H1 (cell line): ENCODE measurements at regions not wholly inside any gene's neighbourhood (a gene's known extent, or its start where the extent isn't known, plus 50 kb on each side); places are given as distances from the start of the nearest gene placed in this dataset.
A peak's percentile ranks its signal among the peaks of the same experiment; 100 is the strongest.

ENCODE experiments used
- CTCF ChIA-PET: fragments of 300-600 bp; sonication (Branson Sonifier 250); formaldehyde crosslinking; loops from one replicate; lab custom pipeline; 2021; ENCODE audit not compliant: partially characterized antibody; lab: Charles Lee
- POLR2A ChIA-PET: fragments of 300-600 bp; sonication (Branson Sonifier 250); formaldehyde crosslinking; loops from one replicate; lab custom pipeline; 2021; ENCODE audit warnings: inconsistent platforms; ENCODE audit not compliant: partially characterized antibody; lab: Charles Lee
- DNase-seq, 2 experiments: peaks; one replicate each; pipeline versions ENCODE4 v3.0.0 to v3.0.0-alpha.2; 2010 to 2022; ENCODE audit warnings: low spot score in 2 of 2, low read depth in 1 of 2, mixed read lengths in 1 of 2
- FAIRE-seq: peaks from 2 replicates; lab custom pipeline; 2011; peaks lifted over from hg19 to GRCh38; lab: Jason Lieb, UNC
- H2AFZ ChIP-seq: 2 replicates; pipeline ENCODE4 v1.8.1; 2012; ENCODE audit warnings: low read length, inconsistent platforms
- H2AK5ac ChIP-seq: 2 replicates; pipeline ENCODE4 v1.6.1; 2013; ENCODE audit warnings: low read depth, low read length
- H2BK120ac ChIP-seq: replicated peaks from 2 replicates; pipeline ENCODE3; 2013; ENCODE audit warnings: low read depth, low read length, inconsistent platforms
- H2BK12ac ChIP-seq: 2 replicates; pipeline ENCODE4 v1.6.1; 2013; ENCODE audit warnings: low read depth, low read length
- H2BK15ac ChIP-seq: 2 replicates; pipeline ENCODE4 v1.6.1; 2013; ENCODE audit warnings: low read length
- H2BK20ac ChIP-seq: 2 replicates; pipeline ENCODE4 v1.6.1; 2013; ENCODE audit warnings: low read length
- H2BK5ac ChIP-seq: 2 replicates; pipeline ENCODE4 v1.6.1; 2013; ENCODE audit warnings: low read depth, low read length
- H3K14ac ChIP-seq: 2 replicates; pipeline ENCODE4 v1.6.1; 2013; ENCODE audit warnings: inconsistent platforms; ENCODE audit not compliant: insufficient read length
- H3K18ac ChIP-seq: 2 replicates; pipeline ENCODE4 v1.6.1; 2013; ENCODE audit warnings: low read length; ENCODE audit errors: extremely low read depth
- H3K23ac ChIP-seq: 2 replicates; pipeline ENCODE4 v1.6.1; 2013; ENCODE audit warnings: inconsistent platforms; ENCODE audit not compliant: insufficient read length
- H3K23me2 ChIP-seq: 2 replicates; pipeline ENCODE4 v1.6.1; 2013; ENCODE audit warnings: low read depth, low read length
- H3K27ac ChIP-seq: 2 replicates; pipeline ENCODE4 v1.6.1; 2011; ENCODE audit warnings: low read depth, low read length, inconsistent platforms
- H3K27me3 ChIP-seq, 4 experiments: replicated peaks in 1 of 4; 1 replicate in 1 of 4; 2 replicates in 3 of 4; pipeline versions ENCODE4 v1.6.1 to v1.8.1; 2011 to 2013; ENCODE audit warnings: low read length in 3 of 4, mild to moderate bottlenecking in 3 of 4, inconsistent platforms in 2 of 4, mixed read lengths in 2 of 4, moderate library complexity in 1 of 4; ENCODE audit not compliant: control insufficient read depth in 3 of 4, insufficient read depth in 3 of 4; ENCODE audit errors: extremely low read depth in 1 of 4
- H3K36me3 ChIP-seq, 4 experiments: 2 replicates each; pipeline versions ENCODE4 v1.6.1 to v1.8.1; 2011 to 2013; ENCODE audit warnings: mild to moderate bottlenecking in 4 of 4, low read length in 3 of 4, moderate library complexity in 2 of 4, control low read depth in 1 of 4, inconsistent platforms in 1 of 4; ENCODE audit not compliant: insufficient read depth in 4 of 4, control insufficient read depth in 2 of 4
- H3K4ac ChIP-seq: replicated peaks from 2 replicates; pipeline ENCODE3; 2013; ENCODE audit warnings: low read length, low read depth, mixed read lengths, inconsistent platforms; ENCODE audit not compliant: insufficient read length
- H3K4me1 ChIP-seq, 4 experiments: replicated peaks in 1 of 4; 1 replicate in 1 of 4; 2 replicates in 3 of 4; pipeline versions ENCODE4 v1.6.1 to v1.8.1; 2011 to 2013; ENCODE audit warnings: low read length in 3 of 4, inconsistent platforms in 2 of 4, mixed read lengths in 1 of 4; ENCODE audit not compliant: insufficient read depth in 4 of 4, control insufficient read depth in 3 of 4
- H3K4me2 ChIP-seq, 2 experiments: 2 replicates each; pipeline versions ENCODE4 v1.6.1 to v1.8.1; 2011 to 2013; ENCODE audit warnings: low read depth in 2 of 2, low read length in 2 of 2, control low read depth in 1 of 2, inconsistent platforms in 1 of 2, mild to moderate bottlenecking in 1 of 2; ENCODE audit not compliant: insufficient read depth in 1 of 2
- H3K4me3 ChIP-seq, 4 experiments: fragments of 200-600, 300-600 bp in 1 of 4; sonication (generic), shearing (Covaris generic), sonication (Bioruptor Twin) in 1 of 4; 2 replicates each; pipeline versions ENCODE4 v1.5.1 to v1.8.1; 2011 to 2016; ENCODE audit warnings: low read length in 4 of 4, low read depth in 3 of 4, control low read depth in 2 of 4, inconsistent platforms in 2 of 4, mild to moderate bottlenecking in 2 of 4, mixed read lengths in 1 of 4, moderate library complexity in 1 of 4; ENCODE audit not compliant: insufficient read depth in 2 of 4; ENCODE audit errors: extremely low read depth in 1 of 4
- H3K56ac ChIP-seq: replicated peaks from 2 replicates; pipeline ENCODE3; 2013; ENCODE audit warnings: low read depth, mild to moderate bottlenecking, mixed read lengths, low read length, inconsistent platforms; ENCODE audit not compliant: insufficient read length
- H3K79me1 ChIP-seq: 2 replicates; pipeline ENCODE4 v1.6.1; 2013; ENCODE audit warnings: low read depth, low read length, control low read depth
- H3K79me2 ChIP-seq, 2 experiments: 2 replicates each; pipeline versions ENCODE4 v1.6.1 to v1.8.1; 2012 to 2013; ENCODE audit warnings: low read length in 2 of 2, mild to moderate bottlenecking in 2 of 2, inconsistent platforms in 1 of 2; ENCODE audit not compliant: insufficient read depth in 2 of 2, control insufficient read depth in 1 of 2
- H3K9ac ChIP-seq, 4 experiments: replicated peaks in 1 of 4; 1 replicate in 1 of 4; 2 replicates in 3 of 4; pipeline versions ENCODE4 v1.6.1 to v1.8.1; 2011 to 2013; ENCODE audit warnings: low read depth in 3 of 4, low read length in 3 of 4, control low read depth in 2 of 4, mild to moderate bottlenecking in 2 of 4, moderate library complexity in 2 of 4, inconsistent platforms in 1 of 4; ENCODE audit errors: extremely low read depth in 1 of 4
- H3K9me3 ChIP-seq, 2 experiments: 2 replicates each; pipeline versions ENCODE4 v1.6.1 to v1.8.1; 2012 to 2013; ENCODE audit warnings: mild to moderate bottlenecking in 2 of 2, moderate library complexity in 2 of 2, control low read depth in 1 of 2, inconsistent platforms in 1 of 2, low read depth in 1 of 2, low read length in 1 of 2, mixed read lengths in 1 of 2; ENCODE audit not compliant: insufficient read depth in 2 of 2
- H4K20me1 ChIP-seq, 2 experiments: replicated peaks in 1 of 2; 2 replicates each; pipeline versions ENCODE3 to v1.8.1; 2011 to 2013; ENCODE audit warnings: inconsistent platforms in 2 of 2, low read length in 2 of 2, mild to moderate bottlenecking in 1 of 2; ENCODE audit not compliant: insufficient read depth in 2 of 2, control insufficient read depth in 1 of 2
- H4K5ac ChIP-seq: 2 replicates; pipeline ENCODE4 v1.6.1; 2013; ENCODE audit warnings: low read length, low read depth, mixed read lengths, inconsistent platforms; ENCODE audit not compliant: insufficient read length
- H4K8ac ChIP-seq: 2 replicates; pipeline ENCODE4 v1.8.0; 2013; ENCODE audit warnings: mild to moderate bottlenecking, moderate library complexity, low read length, inconsistent platforms; ENCODE audit not compliant: insufficient read depth; ENCODE audit errors: extremely low read depth
- H4K91ac ChIP-seq: replicated peaks from 2 replicates; pipeline ENCODE3; 2013; ENCODE audit warnings: low read length, mixed read lengths, inconsistent platforms; ENCODE audit not compliant: insufficient read length
- ASH2L ChIP-seq: fragments of 200-600, 300-600 bp; sonication (generic); IDR thresholded peaks from one replicate; pipeline ENCODE4 v1.7.1; 2017; ENCODE audit warnings: low read length
- CTBP2 ChIP-seq: IDR thresholded peaks from 2 replicates; pipeline ENCODE4 v1.7.0; 2011; ENCODE audit warnings: borderline replicate concordance, mild to moderate bottlenecking, moderate library complexity, mixed read lengths, low read length; ENCODE audit not compliant: insufficient read depth, insufficient read length
- CTCF ChIP-seq, 3 experiments: IDR thresholded peaks; 1 replicate in 2 of 3; 2 replicates in 1 of 3; pipeline versions ENCODE4 v1.5.1 to v1.6.1; 2011; ENCODE audit warnings: low read length in 3 of 3, mild to moderate bottlenecking in 3 of 3, inconsistent platforms in 2 of 3, low read depth in 1 of 3, moderate library complexity in 1 of 3; ENCODE audit not compliant: insufficient read depth in 1 of 3; ENCODE audit errors: control extremely low read depth in 1 of 3
- EZH2 ChIP-seq: fragments of 200-600 bp; sonication (generic); IDR thresholded peaks from 2 replicates; pipeline ENCODE4 v1.7.1; 2012; ENCODE audit warnings: low read depth, mild to moderate bottlenecking, moderate library complexity, low read length, inconsistent platforms; ENCODE audit not compliant: severe bottlenecking
- HDAC2 ChIP-seq, 2 experiments: fragments of 300-600 bp in 1 of 2; sonication (generic) in 1 of 2; IDR thresholded peaks; 2 replicates each; pipeline ENCODE4 v1.6.1; 2011 to 2012; ENCODE audit warnings: low read depth in 2 of 2, low read length in 2 of 2, mild to moderate bottlenecking in 2 of 2, moderate library complexity in 2 of 2, borderline replicate concordance in 1 of 2, inconsistent platforms in 1 of 2
- KDM1A ChIP-seq: fragments of 200-600, 300-600 bp; sonication (generic); IDR thresholded peaks from 2 replicates; pipeline ENCODE4 v1.7.1; 2016; ENCODE audit warnings: mild to moderate bottlenecking, low read length, borderline replicate concordance
- NRF1 ChIP-seq: IDR thresholded peaks from 2 replicates; pipeline ENCODE4 v1.6.1; 2011; ENCODE audit warnings: mild to moderate bottlenecking, low read depth, low read length, improper control_type of control experiment
- SAP30 ChIP-seq: fragments of 300-600 bp; sonication (generic); IDR thresholded peaks from 2 replicates; pipeline ENCODE4 v1.7.1; 2012; ENCODE audit warnings: low read length, moderate library complexity, mild to moderate bottlenecking, inconsistent platforms; ENCODE audit not compliant: insufficient read depth, insufficient replicate concordance
- SUZ12 ChIP-seq: fragments of 200-600 bp; sonication (generic); IDR thresholded peaks from 2 replicates; pipeline ENCODE4 v1.6.1; 2012; ENCODE audit warnings: mild to moderate bottlenecking, inconsistent platforms, low read length, moderate library complexity, mixed read lengths
- WGBS, 2 experiments: shearing (Covaris generic) in 1 of 2; methylation state at CpG; one replicate each; pipeline versions ENCODE4 v1.1.6 to v1.1.7; 2013 to 2015; ENCODE audit warnings: low lambda C conversion rate in 2 of 2, mixed read lengths in 2 of 2, inconsistent platforms in 1 of 2, low coverage in 1 of 2, missing lambda C conversion rate in 1 of 2; ENCODE audit not compliant: insufficient replicate concordance in 2 of 2, insufficient coverage in 1 of 2, insufficient read length in 1 of 2; ENCODE audit errors: extremely low coverage in 1 of 2, missing lambda C conversion rate in 1 of 2; 5-methylcytosine and 5-hydroxymethylcytosine counted together
- TF ChIP-seq, protein P1 (sequence below): IDR thresholded peaks from 2 replicates; pipeline ENCODE4 v1.6.1; 2012; ENCODE audit warnings: inconsistent platforms

DNA sequence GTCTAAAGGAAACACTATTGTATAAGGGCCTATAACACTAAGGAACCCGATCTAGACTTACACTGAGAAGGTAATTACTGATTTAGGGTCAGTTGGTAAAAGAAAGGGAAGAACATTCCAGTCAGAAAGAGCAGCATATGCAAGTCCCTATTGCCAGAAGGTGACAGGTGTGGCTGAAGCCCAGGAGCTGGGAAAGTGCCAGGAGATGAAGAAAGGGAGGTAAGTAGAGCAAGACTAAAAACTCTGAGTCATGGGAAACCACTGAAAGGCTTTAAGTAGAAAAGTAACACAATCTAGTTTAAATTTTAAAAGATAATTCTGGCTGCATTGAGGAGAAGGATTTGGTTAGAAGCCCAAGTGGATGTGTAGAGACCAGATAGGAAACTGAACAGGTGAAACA is 77.7 kb upstream of the INTU start:
- H2BK15ac ChIP-seq = 0 out of 2 replicates have a peak overlapping the region, but pooled peaks have one; percentile 3
- no peak for TF ChIP-seq KDM1A
- TF ChIP-seq HDAC2 (IDR thresholded peaks at IDR 0.05; ENCODE audit: borderline replicate concordance in 1 of 2, low read depth in 2 of 2, low read length in 2 of 2) = no peak
- no peak for TF ChIP-seq EZH2
- no peak for TF ChIP-seq SAP30
- no peak for TF ChIP-seq ASH2L
- no peak for TF ChIP-seq CTCF (IDR thresholded peaks at IDR 0.05; ENCODE audit: control extremely low read depth in 1 of 3, insufficient read depth in 1 of 3, low read depth in 1 of 3, low read length in 3 of 3)
- TF ChIP-seq, protein P1, sequence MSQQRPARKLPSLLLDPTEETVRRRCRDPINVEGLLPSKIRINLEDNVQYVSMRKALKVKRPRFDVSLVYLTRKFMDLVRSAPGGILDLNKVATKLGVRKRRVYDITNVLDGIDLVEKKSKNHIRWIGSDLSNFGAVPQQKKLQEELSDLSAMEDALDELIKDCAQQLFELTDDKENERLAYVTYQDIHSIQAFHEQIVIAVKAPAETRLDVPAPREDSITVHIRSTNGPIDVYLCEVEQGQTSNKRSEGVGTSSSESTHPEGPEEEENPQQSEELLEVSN = no peak
- TF ChIP-seq CTBP2 = no peak
- no peak for TF ChIP-seq SUZ12
- no peak for TF ChIP-seq NRF1

More for the DNA sequence above, 77.7 kb upstream of the INTU start:
- H3K27ac ChIP-seq = no peak overlapping the region
- H3K23ac ChIP-seq = no peak overlapping the region
- no peak overlapping the region for H2BK120ac ChIP-seq
- H2BK20ac ChIP-seq = no peak overlapping the region
- CTCF ChIA-PET = no interaction called here
- H2AK5ac ChIP-seq = no peak overlapping the region
- no peak overlapping the region for H3K56ac ChIP-seq
- H3K79me1 ChIP-seq = no peaks in the 10 kb centered on the region
- no peak overlapping the region for H4K8ac ChIP-seq
- H3K4me3 ChIP-seq = no peak overlapping the region
- peaks cover 12 to 16% of the 10 kb centered on the region in 2 experiments; a peak in 3 of 4 replicates for H3K9me3 ChIP-seq
- WGBS, 2 experiments = 88% methylated on average over 1 of the region's 1 CpG; no CpG with 5 or more reads in 1 of the 2 experiments
- no peaks in the 10 kb centered on the region for H3K36me3 ChIP-seq
- no peak overlapping the region for H3K14ac ChIP-seq
- H3K9ac ChIP-seq = no peak overlapping the region
- no peaks in the 10 kb centered on the region for H4K20me1 ChIP-seq
- H3K18ac ChIP-seq = no peak overlapping the region
- H3K23me2 ChIP-seq = no peaks in the 10 kb centered on the region
- POLR2A ChIA-PET = no interaction called here
- FAIRE-seq = no peak
- no peaks in the 10 kb centered on the region for H3K4me1 ChIP-seq
- H2BK12ac ChIP-seq = no peak overlapping the region
- H3K4me2 ChIP-seq = no peak overlapping the region
- H3K27me3 ChIP-seq = no peaks in the 10 kb centered on the region
- no peak overlapping the region for H4K5ac ChIP-seq
- H3K4ac ChIP-seq = no peak overlapping the region
- no peak overlapping the region for H2BK5ac ChIP-seq
- no peak for DNase-seq
- no peaks in the 10 kb centered on the region for H3K79me2 ChIP-seq
- no peak overlapping the region for H4K91ac ChIP-seq
- H2AFZ ChIP-seq = no peak overlapping the region
